ENCODE measurements at regions not wholly inside any gene's neighbourhood (a gene's known extent, or its start where the extent isn't known, plus 50 kb on each side); places are given as distances from the start of the nearest gene placed in this dataset.

- no peak for TF ChIP-seq RAD21 (IDR thresholded peaks at IDR 0.05 in 1 of 2, conservative IDR thresholded peaks at IDR 0.05 in 1 of 2; ENCODE audit: low read depth in 2 of 2, low read length in 2 of 2)
- TF ChIP-seq MAX (IDR thresholded peaks at IDR 0.05): no peak
- no peak for TF ChIP-seq E2F6 (IDR thresholded peaks at IDR 0.05)
These were observed 690.4 kb upstream of the IGFBP3 start (continued) for GRCh38 chr7:46611508-46611907.

Measured in H1 (cell line).